OCI-LY1 (cell line): ENCODE measurements at regions not wholly inside any gene's neighbourhood (a gene's known extent, or its start where the extent isn't known, plus 50 kb on each side); places are given as distances from the start of the nearest gene placed in this dataset.

Experiments
- CTCF ChIP-seq: fragments of 200-600 bp; sonication (generic), shearing (Covaris generic); IDR thresholded peaks from 2 replicates; pipeline ENCODE4 v1.5.1; 2017; ENCODE audit warnings: mild to moderate bottlenecking, antibody characterized with exemption, low read length, moderate library complexity, mixed read lengths
- EZH2 ChIP-seq: fragments of 200-600 bp; sonication (generic), shearing (Covaris generic); IDR thresholded peaks from 2 replicates; pipeline ENCODE4 v1.8.0; 2017; ENCODE audit warnings: borderline replicate concordance, mixed run types, mild to moderate bottlenecking, antibody characterized with exemption, low read length, moderate library complexity, mixed read lengths

GRCh38 chr20:63089051-63089907 lies 82.5 kb upstream of the BHLHE23 start:
- TF ChIP-seq CTCF (no peak), EZH2 (no peak)
